Astrocyte (in vitro differentiated cells and primary cell): ENCODE measurements at regions not wholly inside any gene's neighbourhood (a gene's known extent, or its start where the extent isn't known, plus 50 kb on each side); places are given as distances from the start of the nearest gene placed in this dataset.

Experiments used
- DNase-seq: peaks from one replicate; pipeline ENCODE4 v3.0.0-alpha.2; 2010; ENCODE audit warnings: low read depth
- FAIRE-seq: peaks from 2 replicates; lab custom pipeline; 2011; peaks lifted over from hg19 to GRCh38; lab: Jason Lieb, UNC
- H2AFZ ChIP-seq: 2 replicates; pipeline ENCODE4 v1.6.0; 2012; ENCODE audit warnings: low read depth, low read length, inconsistent platforms
- H3K27ac ChIP-seq: 2 replicates; pipeline ENCODE4 v1.5.1; 2011; ENCODE audit warnings: low read depth, low read length, inconsistent platforms
- H3K27me3 ChIP-seq: 2 replicates; pipeline ENCODE4 v1.6.0; 2011; ENCODE audit warnings: low read length, inconsistent platforms; ENCODE audit not compliant: insufficient read depth
- H3K36me3 ChIP-seq: 2 replicates; pipeline ENCODE4 v1.5.1; 2011; ENCODE audit warnings: low read length, inconsistent platforms; ENCODE audit not compliant: insufficient read depth
- H3K4me1 ChIP-seq: 2 replicates; pipeline ENCODE4 v1.5.1; 2011; ENCODE audit warnings: low read length, inconsistent platforms; ENCODE audit not compliant: insufficient read depth
- H3K4me2 ChIP-seq: 2 replicates; pipeline ENCODE4 v1.6.0; 2012; ENCODE audit warnings: low read length, inconsistent platforms
- H3K4me3 ChIP-seq: 2 replicates; pipeline ENCODE4 v1.5.1; 2011; ENCODE audit warnings: low read depth, mild to moderate bottlenecking, low read length, inconsistent platforms; ENCODE audit not compliant: insufficient read depth
- H3K79me2 ChIP-seq: 2 replicates; pipeline ENCODE4 v1.6.0; 2012; ENCODE audit warnings: mild to moderate bottlenecking, low read length, inconsistent platforms; ENCODE audit not compliant: insufficient read depth
- H3K9ac ChIP-seq: 2 replicates; pipeline ENCODE4 v1.6.0; 2012; ENCODE audit warnings: mild to moderate bottlenecking, low read length, inconsistent platforms
- H3K9me3 ChIP-seq: 2 replicates; pipeline ENCODE4 v1.5.1; 2012; ENCODE audit warnings: low read depth, mild to moderate bottlenecking, low read length, inconsistent platforms; ENCODE audit not compliant: insufficient read depth
- H4K20me1 ChIP-seq: 2 replicates; pipeline ENCODE4 v1.6.0; 2012; ENCODE audit warnings: low read length, inconsistent platforms; ENCODE audit not compliant: insufficient read depth
- H3K27ac Mint-ChIP-seq: one replicate; pipeline ENCODE4 v1.8.0; 2021; ENCODE audit warnings: mild to moderate bottlenecking, mixed read lengths; ENCODE audit not compliant: unreplicated experiment
- H3K27me3 Mint-ChIP-seq: one replicate; pipeline ENCODE4 v1.8.0; 2021; ENCODE audit warnings: low read depth, mixed read lengths; ENCODE audit not compliant: unreplicated experiment
- H3K36me3 Mint-ChIP-seq: one replicate; pipeline ENCODE4 v1.8.0; 2021; ENCODE audit warnings: low read depth, mixed read lengths; ENCODE audit not compliant: unreplicated experiment
- H3K4me1 Mint-ChIP-seq: one replicate; pipeline ENCODE4 v1.8.0; 2021; ENCODE audit warnings: low read depth, mixed read lengths; ENCODE audit not compliant: unreplicated experiment
- H3K4me3 Mint-ChIP-seq: one replicate; pipeline ENCODE4 v1.8.0; 2021; ENCODE audit warnings: mild to moderate bottlenecking, moderate library complexity, mixed read lengths; ENCODE audit not compliant: unreplicated experiment
- H3K9me3 Mint-ChIP-seq: one replicate; pipeline ENCODE4 v1.8.0; 2021; ENCODE audit warnings: mild to moderate bottlenecking, mixed read lengths; ENCODE audit not compliant: unreplicated experiment
- EZH2 ChIP-seq: IDR thresholded peaks from 2 replicates; pipeline ENCODE4 v1.6.1; 2012; ENCODE audit warnings: mild to moderate bottlenecking, low read length, inconsistent platforms; ENCODE audit not compliant: insufficient read depth
- TF ChIP-seq, protein P1 (sequence below): IDR thresholded peaks from 2 replicates; pipeline ENCODE4 v1.5.1; 2011; ENCODE audit warnings: low read depth, mild to moderate bottlenecking, inconsistent platforms, low read length, moderate library complexity; ENCODE audit not compliant: insufficient read depth

DNA sequence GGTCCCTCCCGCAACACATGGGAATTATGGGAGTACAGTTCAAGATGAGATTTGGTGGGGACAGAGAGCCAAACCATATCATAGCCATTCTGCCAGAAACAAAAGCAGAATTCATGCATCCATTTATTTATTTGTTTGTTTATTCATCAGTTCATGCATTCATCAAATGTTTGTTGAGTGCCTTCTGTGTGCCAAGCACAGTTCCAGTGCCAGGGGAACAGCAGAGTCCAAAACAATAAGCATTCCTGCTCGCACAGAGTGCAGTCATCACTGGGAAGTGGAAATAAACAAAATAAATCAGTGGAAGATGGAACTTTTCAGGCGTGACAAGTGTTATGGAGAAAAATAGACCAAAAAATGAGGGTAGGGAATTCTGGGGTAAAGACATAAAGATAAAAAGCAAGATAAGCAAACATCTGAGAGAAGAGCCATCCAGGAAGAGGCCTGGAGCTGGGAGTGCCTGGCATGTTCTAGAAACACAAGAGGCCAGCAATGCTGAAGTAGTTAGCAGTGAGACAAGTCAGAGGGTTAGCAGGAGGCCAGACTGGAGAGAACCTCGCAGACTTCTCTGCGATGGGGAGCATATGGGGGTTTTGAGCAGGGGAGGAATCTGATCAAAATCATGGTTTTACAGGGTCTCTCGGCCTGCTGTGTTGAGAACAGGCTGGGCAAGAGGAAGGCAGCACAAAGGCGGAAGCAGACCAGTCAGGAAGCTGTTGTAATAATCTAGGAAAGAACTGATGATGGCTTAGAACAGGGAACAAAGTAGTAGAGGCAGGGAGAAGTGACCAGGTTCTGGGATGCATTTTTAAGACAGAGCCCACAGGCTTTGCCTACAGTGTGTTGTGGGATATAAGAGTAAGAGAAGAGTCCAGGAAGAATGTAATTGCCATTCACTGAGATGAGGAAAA, 113.2 kb downstream of the GLUL start:
- H4K20me1 ChIP-seq = no peaks in the 10 kb centered on the region
- H3K27ac ChIP-seq = no peak overlapping the region
- H3K4me2 ChIP-seq = no peak overlapping the region
- FAIRE-seq (no peak), DNase-seq (no peak)
- no peaks in the 10 kb centered on the region for H3K9me3 ChIP-seq
- Mint-ChIP-seq H3K36me3 (no peaks in the 10 kb centered on the region), H3K27me3 (no peaks in the 10 kb centered on the region), H3K4me3 (no peak overlapping the region), H3K9me3 (no peaks in the 10 kb centered on the region), H3K27ac (no peak overlapping the region), H3K4me1 (peaks cover 5% of the 10 kb centered on the region)
- no peaks in the 10 kb centered on the region for H3K4me1 ChIP-seq
- H3K4me3 ChIP-seq = no peak overlapping the region
- no peaks in the 10 kb centered on the region for H3K79me2 ChIP-seq
- no peak overlapping the region for H3K9ac ChIP-seq
- TF ChIP-seq, protein P1, sequence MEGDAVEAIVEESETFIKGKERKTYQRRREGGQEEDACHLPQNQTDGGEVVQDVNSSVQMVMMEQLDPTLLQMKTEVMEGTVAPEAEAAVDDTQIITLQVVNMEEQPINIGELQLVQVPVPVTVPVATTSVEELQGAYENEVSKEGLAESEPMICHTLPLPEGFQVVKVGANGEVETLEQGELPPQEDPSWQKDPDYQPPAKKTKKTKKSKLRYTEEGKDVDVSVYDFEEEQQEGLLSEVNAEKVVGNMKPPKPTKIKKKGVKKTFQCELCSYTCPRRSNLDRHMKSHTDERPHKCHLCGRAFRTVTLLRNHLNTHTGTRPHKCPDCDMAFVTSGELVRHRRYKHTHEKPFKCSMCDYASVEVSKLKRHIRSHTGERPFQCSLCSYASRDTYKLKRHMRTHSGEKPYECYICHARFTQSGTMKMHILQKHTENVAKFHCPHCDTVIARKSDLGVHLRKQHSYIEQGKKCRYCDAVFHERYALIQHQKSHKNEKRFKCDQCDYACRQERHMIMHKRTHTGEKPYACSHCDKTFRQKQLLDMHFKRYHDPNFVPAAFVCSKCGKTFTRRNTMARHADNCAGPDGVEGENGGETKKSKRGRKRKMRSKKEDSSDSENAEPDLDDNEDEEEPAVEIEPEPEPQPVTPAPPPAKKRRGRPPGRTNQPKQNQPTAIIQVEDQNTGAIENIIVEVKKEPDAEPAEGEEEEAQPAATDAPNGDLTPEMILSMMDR = no peak
- no peak for TF ChIP-seq EZH2
- no peaks in the 10 kb centered on the region for H3K36me3 ChIP-seq
- H2AFZ ChIP-seq = no peak overlapping the region
- no peaks in the 10 kb centered on the region for H3K27me3 ChIP-seq

DNA sequence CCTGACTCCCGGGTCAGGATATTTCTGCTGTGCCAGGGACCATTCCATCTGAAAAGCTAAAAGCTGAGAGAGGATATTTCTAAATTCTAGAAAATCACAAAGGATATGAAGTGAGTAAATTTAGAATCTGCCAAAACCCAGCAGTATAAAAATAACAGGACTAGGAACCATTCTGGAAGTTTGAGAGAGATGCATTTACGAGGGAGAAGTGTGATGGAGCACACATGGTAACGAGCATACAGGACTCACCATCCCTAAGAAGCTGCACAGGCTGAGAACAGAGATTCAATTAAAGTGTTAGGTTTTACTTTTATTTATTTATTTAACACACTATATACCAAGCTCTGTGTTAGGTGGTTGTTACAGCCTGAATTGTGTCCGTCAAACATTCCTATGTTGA, 116.3 kb downstream of the GLUL start:
- H3K27me3 Mint-ChIP-seq = peaks cover 15% of the 10 kb centered on the region
- H3K36me3 ChIP-seq = no peaks in the 10 kb centered on the region
- no peaks in the 10 kb centered on the region for H3K79me2 ChIP-seq
- FAIRE-seq (no peak), DNase-seq (no peak)
- no peaks in the 10 kb centered on the region for H3K27me3 ChIP-seq
- no peaks in the 10 kb centered on the region for H4K20me1 ChIP-seq
- no peaks in the 10 kb centered on the region for H3K9me3 Mint-ChIP-seq
- no peak overlapping the region for H3K4me3 Mint-ChIP-seq
- H3K9me3 ChIP-seq = no peaks in the 10 kb centered on the region
- H3K36me3 Mint-ChIP-seq = no peaks in the 10 kb centered on the region
- no peak overlapping the region for H3K27ac ChIP-seq
- H2AFZ ChIP-seq = no peak overlapping the region
- H3K9ac ChIP-seq = no peak overlapping the region
- TF ChIP-seq EZH2 = no peak
- TF ChIP-seq, protein P1 = no peak
- no peak overlapping the region for H3K4me3 ChIP-seq
- H3K4me2 ChIP-seq = no peak overlapping the region
- H3K27ac Mint-ChIP-seq = no peak overlapping the region
- H3K4me1 ChIP-seq = no peaks in the 10 kb centered on the region
- no peaks in the 10 kb centered on the region for H3K4me1 Mint-ChIP-seq

DNA sequence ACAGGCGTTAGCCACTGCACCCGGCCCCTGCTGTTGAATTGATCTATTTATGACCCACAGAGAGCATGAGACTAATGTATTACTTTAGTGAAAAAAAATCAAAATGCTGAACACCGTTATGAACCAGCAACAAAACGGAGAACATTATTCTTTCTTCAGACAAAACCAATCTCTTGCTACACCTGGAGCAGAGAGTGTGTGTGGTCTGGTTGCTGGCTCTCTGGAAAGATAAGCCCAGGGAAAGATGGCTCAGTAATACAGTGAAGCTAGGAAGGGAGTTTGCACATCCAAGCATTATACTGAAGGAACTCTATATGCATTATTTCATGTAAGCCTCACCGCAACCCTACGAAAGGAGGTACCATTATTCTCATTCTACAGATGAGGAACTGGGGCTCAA, 117.0 kb downstream of the GLUL start:
- no peak overlapping the region for H3K27ac Mint-ChIP-seq
- no peak for FAIRE-seq
- H3K27me3 Mint-ChIP-seq = peaks cover 15% of the 10 kb centered on the region

More for the DNA sequence above, 117.0 kb downstream of the GLUL start:
- Histone ChIP-seq H3K9me3 (no peaks in the 10 kb centered on the region), H3K27ac (no peak overlapping the region), H3K36me3 (no peaks in the 10 kb centered on the region), H4K20me1 (no peaks in the 10 kb centered on the region), H3K4me1 (no peaks in the 10 kb centered on the region), H3K4me3 (no peak overlapping the region), H3K4me2 (no peak overlapping the region), H3K27me3 (no peaks in the 10 kb centered on the region), H2AFZ (no peak overlapping the region), H3K79me2 (no peaks in the 10 kb centered on the region), H3K9ac (no peak overlapping the region)
- no peaks in the 10 kb centered on the region for H3K9me3 Mint-ChIP-seq
- H3K36me3 Mint-ChIP-seq = no peaks in the 10 kb centered on the region
- TF ChIP-seq, protein P1 = no peak
- no peak for TF ChIP-seq EZH2
- no peak overlapping the region for H3K4me3 Mint-ChIP-seq
- H3K4me1 Mint-ChIP-seq = no peaks in the 10 kb centered on the region
- DNase-seq = no peak
